ENCODE measurements at regions not wholly inside any gene's neighbourhood (a gene's known extent, or its start where the extent isn't known, plus 50 kb on each side); places are given as distances from the start of the nearest gene placed in this dataset.
"Not testable (repeated sequence)": the region's sequence is repeated elsewhere in the genome, so short reads cannot be mapped to it uniquely, and the experiment has no call there.

GRCh38 chr17:12230481-12231354, 210.0 kb downstream of the MAP2K4 start:
- DNase-seq (ENCODE audit: insufficient read length, low spot score) (no peak), FAIRE-seq (no peak)
- TF ChIP-seq CTCF (IDR thresholded peaks at IDR 0.05; ENCODE audit: insufficient read depth, missing control alignments) = no peak

GRCh38 chr17:12231355-12231682, 210.6 kb downstream of the MAP2K4 start:
- DNase-seq (ENCODE audit: insufficient read length, low spot score) (no peak), FAIRE-seq (no peak)
- no peak for TF ChIP-seq CTCF (IDR thresholded peaks at IDR 0.05; ENCODE audit: insufficient read depth, missing control alignments)

DNA sequence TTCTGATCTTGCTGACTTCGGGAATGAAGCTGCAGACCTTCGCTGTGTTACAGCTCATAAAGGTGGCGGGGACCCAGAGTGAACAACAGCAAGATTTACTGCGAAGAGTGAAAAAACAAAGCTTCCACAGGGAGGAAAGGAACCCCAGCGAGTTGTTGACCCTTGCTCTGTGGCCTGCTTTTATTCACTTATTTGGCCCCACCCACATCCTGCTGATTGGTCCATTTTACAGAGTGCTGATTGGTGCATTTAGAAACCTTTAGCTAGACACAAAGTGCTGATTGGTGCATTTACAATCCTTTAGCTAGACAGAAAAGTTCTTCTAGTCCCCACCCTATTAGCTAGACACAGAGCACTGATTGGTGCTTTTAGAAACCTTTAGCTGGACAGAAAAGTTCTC, 218.3 kb downstream of the MAP2K4 start:
- not testable (repeated sequence) for FAIRE-seq; DNase-seq (ENCODE audit: insufficient read length, low spot score)

- TF ChIP-seq CTCF (IDR thresholded peaks at IDR 0.05; ENCODE audit: insufficient read depth, missing control alignments) = no peak
- DNase-seq (ENCODE audit: insufficient read length, low spot score) = no peak
- FAIRE-seq = no peak
These were observed 221.8 kb downstream of the MAP2K4 start for GRCh38 chr17:12242345-12242954.

DNA sequence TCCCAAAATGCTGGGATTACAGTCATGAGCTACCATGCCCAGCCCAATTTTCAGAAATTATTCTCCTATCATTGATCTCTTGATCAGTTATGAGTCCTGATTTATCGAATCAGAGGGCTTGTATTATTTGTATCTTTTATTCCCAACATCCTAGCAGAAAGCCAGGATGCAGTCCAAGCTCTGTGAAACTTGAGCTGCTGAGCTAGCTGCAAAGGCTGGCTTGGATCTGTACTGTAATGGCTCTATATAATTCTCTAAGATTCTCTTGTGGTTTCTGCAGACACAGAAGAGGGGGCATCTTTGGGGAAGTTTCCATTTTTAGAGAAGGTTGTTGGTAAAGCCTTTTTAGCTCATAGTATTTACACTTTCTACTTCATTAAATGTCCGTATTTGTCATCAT, 227.1 kb downstream of the MAP2K4 start:
- DNase-seq (ENCODE audit: insufficient read length, low spot score) (no peak), FAIRE-seq (no peak)

GRCh38 chr17:12250973-12251372, 230.3 kb downstream of the MAP2K4 start:
- no peak for TF ChIP-seq CTCF (IDR thresholded peaks at IDR 0.05; ENCODE audit: insufficient read depth, missing control alignments)
- no peak for DNase-seq (ENCODE audit: insufficient read length, low spot score)
- no peak for FAIRE-seq

More for the DNA sequence above, 227.1 kb downstream of the MAP2K4 start:
- no peak for TF ChIP-seq CTCF (IDR thresholded peaks at IDR 0.05; ENCODE audit: insufficient read depth, missing control alignments)

- FAIRE-seq = no peak
- DNase-seq (ENCODE audit: insufficient read length, low spot score) = no peak
- no peak for TF ChIP-seq CTCF (IDR thresholded peaks at IDR 0.05; ENCODE audit: insufficient read depth, missing control alignments)
These were observed 231.8 kb downstream of the MAP2K4 start for GRCh38 chr17:12252462-12252861.
